HepG2 (cell line): ENCODE measurements at regions not wholly inside any gene's neighbourhood (a gene's known extent, or its start where the extent isn't known, plus 50 kb on each side); places are given as distances from the start of the nearest gene placed in this dataset.

Experiments used
- ATAC-seq: fragments of 200-7000 bp; cut with Tn5 transposase; 3 replicates; pipeline ENCODE4 v1.9.1; 2020; ENCODE audit warnings: mild to moderate bottlenecking, moderate library complexity
- BruUV-seq: library from RNA; stranded (reverse); fragments of 400-500 nt; replicated peaks from 2 replicates; lab custom pipeline; 2021; lab: Mats Ljungman, UMichigan
- CTCF ChIA-PET: fragments of 300-600 bp; formaldehyde crosslinking; extraction: SDS; loops from one replicate; lab custom pipeline; 2021; ENCODE audit warnings: low total read pairs, inconsistent platforms, low intra/inter-chr PET ratio; lab: Yijun Ruan, JAX
- POLR2A ChIA-PET: fragments of 350-600 bp; sonication (Branson Sonifier 250); formaldehyde crosslinking; loops from one replicate; lab custom pipeline; 2020; ENCODE audit warnings: antibody characterized with exemption, inconsistent platforms; lab: Yijun Ruan, JAX
- DNase-seq: peaks from one replicate; pipeline ENCODE4 v3.0.0-alpha.2; 2015; ENCODE audit warnings: low spot score
- FAIRE-seq: peaks from 3 replicates; lab custom pipeline; 2011; peaks lifted over from hg19 to GRCh38; lab: Jason Lieb, UNC
- H2AFZ ChIP-seq: one replicate; pipeline ENCODE4 v1.6.1; 2011; ENCODE audit warnings: low read length, inconsistent platforms
- H3K27ac ChIP-seq: fragments of 300-600 bp; 3 replicates; pipeline ENCODE4 v1.8.0; 2011; ENCODE audit warnings: mixed run types, mild to moderate bottlenecking, mixed read lengths, low read length, inconsistent platforms; ENCODE audit not compliant: insufficient read depth; ENCODE audit errors: extremely low read length
- H3K27me3 ChIP-seq, 2 experiments: fragments of 200-600 bp in 1 of 2; 2 replicates in 1 of 2; 3 replicates in 1 of 2; pipeline versions ENCODE4 v1.6.0 to v1.8.0; 2011; ENCODE audit warnings: low read length in 2 of 2, mild to moderate bottlenecking in 2 of 2, moderate library complexity in 2 of 2, inconsistent platforms in 1 of 2; ENCODE audit not compliant: insufficient read depth in 2 of 2, control insufficient read depth in 1 of 2
- H3K36me3 ChIP-seq, 2 experiments: fragments of 200-600 bp in 1 of 2; replicated peaks in 1 of 2; 2 replicates in 1 of 2; 3 replicates in 1 of 2; pipeline versions ENCODE4 v1.5.1 to v1.8.0; 2011; ENCODE audit warnings: low read length in 2 of 2, inconsistent platforms in 1 of 2; ENCODE audit not compliant: insufficient read depth in 2 of 2, control insufficient read depth in 1 of 2
- H3K4me1 ChIP-seq: 2 replicates; pipeline ENCODE4 v1.5.1; 2012; ENCODE audit warnings: low read length, inconsistent platforms; ENCODE audit not compliant: insufficient read depth
- H3K4me2 ChIP-seq: 2 replicates; pipeline ENCODE4 v1.6.0; 2011; ENCODE audit warnings: low read depth, low read length, inconsistent platforms
- H3K4me3 ChIP-seq, 3 experiments: fragments of 200-600 bp in 1 of 3; sonication (generic), shearing (Covaris generic) in 1 of 3; replicated peaks in 1 of 3; 2 replicates each; pipeline ENCODE4 v1.5.1; 2011 to 2016; ENCODE audit warnings: low read length in 3 of 3, inconsistent platforms in 2 of 3, low read depth in 2 of 3, mild to moderate bottlenecking in 2 of 3, control low read depth in 1 of 3, mixed read lengths in 1 of 3; ENCODE audit not compliant: insufficient read depth in 1 of 3
- H3K79me2 ChIP-seq: one replicate; pipeline ENCODE4 v1.6.1; 2011; ENCODE audit warnings: low read length, inconsistent platforms; ENCODE audit not compliant: insufficient read depth
- H3K9ac ChIP-seq: 2 replicates; pipeline ENCODE4 v1.6.0; 2011; ENCODE audit warnings: mild to moderate bottlenecking, low read depth, low read length, inconsistent platforms; ENCODE audit not compliant: insufficient read depth
- H3K9me3 ChIP-seq: 2 replicates; pipeline ENCODE4 v1.5.1; 2012; ENCODE audit warnings: mild to moderate bottlenecking, low read length
- H4K20me1 ChIP-seq: 2 replicates; pipeline ENCODE4 v1.6.0; 2011; ENCODE audit warnings: inconsistent platforms, mild to moderate bottlenecking, low read length, moderate library complexity; ENCODE audit not compliant: insufficient read depth
- AGO2 ChIP-seq: fragments of 200-400 bp; formaldehyde crosslinking; optimal IDR thresholded peaks from 2 replicates; pipeline ENCODE3; 2017; ENCODE audit warnings: mild to moderate bottlenecking, low read depth, low read length, moderate library complexity
- KDM3A ChIP-seq: IDR thresholded peaks from 2 replicates; pipeline ENCODE4 v1.6.1; 2018; ENCODE audit warnings: low read depth, missing compliant biosample characterization
- STAG1 ChIP-seq: sonication (generic); formaldehyde crosslinking; IDR thresholded peaks from 2 replicates; pipeline ENCODE4 v1.4.0; 2020; ENCODE audit warnings: missing genetic modification reagents
- TEF ChIP-seq: sonication (generic); formaldehyde crosslinking; IDR thresholded peaks from 2 replicates; pipeline ENCODE4 v1.5.0; 2020; ENCODE audit warnings: missing genetic modification reagents
- TFAP4 ChIP-seq: sonication (generic); IDR thresholded peaks from 2 replicates; pipeline ENCODE4 v1.6.1; 2016; ENCODE audit warnings: low read depth, borderline replicate concordance
- ZFP41 ChIP-seq: sonication (generic); formaldehyde crosslinking; IDR thresholded peaks from 2 replicates; pipeline ENCODE4 v1.4.0; 2020; ENCODE audit warnings: mild to moderate bottlenecking, missing genetic modification reagents, borderline replicate concordance
- ZNF251 ChIP-seq: sonication (generic); formaldehyde crosslinking; IDR thresholded peaks from 2 replicates; pipeline ENCODE4 v1.9.0; 2021; ENCODE audit warnings: mild to moderate bottlenecking, missing genetic modification reagents
- ZNF33A ChIP-seq: sonication (generic); formaldehyde crosslinking; IDR thresholded peaks from 2 replicates; pipeline ENCODE4 v1.5.1; 2020; ENCODE audit warnings: missing genetic modification reagents, mild to moderate bottlenecking, moderate library complexity, borderline replicate concordance
- ZNF484 ChIP-seq: sonication (generic); formaldehyde crosslinking; IDR thresholded peaks from 2 replicates; pipeline ENCODE4 v1.5.1; 2020; ENCODE audit warnings: mild to moderate bottlenecking, low read depth, missing genetic modification reagents, borderline replicate concordance
- ZNF720 ChIP-seq: sonication (generic); formaldehyde crosslinking; IDR thresholded peaks from 2 replicates; pipeline ENCODE4 v1.4.0; 2020; ENCODE audit warnings: missing genetic modification reagents
- WGBS: methylation state at CpG from one replicate; pipeline ENCODE4 v1.1.6; 2017; ENCODE audit warnings: low lambda C conversion rate; 5-methylcytosine and 5-hydroxymethylcytosine counted together
- in situ Hi-C: cut with HindIII; loops from 2 replicates; pipeline ENCODE4 v1.10.0; 2017; ENCODE audit warnings: low pct_unique_long_range_greater_than_20kb; ENCODE audit not compliant: extremely low pct_ligation_motif_present
- intact Hi-C: fragments of 100-400 bp; cut with micrococcal nuclease; formaldehyde crosslinking; loops from one replicate; pipeline ENCODE4 v1.10.0; 2022; ENCODE audit not compliant: unreplicated experiment
- TF ChIP-seq, protein P1 (sequence below): sonication (generic); formaldehyde crosslinking; IDR thresholded peaks from 2 replicates; pipeline ENCODE4 v1.5.0; 2020; ENCODE audit warnings: mild to moderate bottlenecking, low read depth, missing genetic modification reagents, borderline replicate concordance
- TF ChIP-seq, protein P2 (sequence below): sonication (generic); formaldehyde crosslinking; IDR thresholded peaks from 2 replicates; pipeline ENCODE4 v1.5.0; 2020; ENCODE audit warnings: mild to moderate bottlenecking, missing genetic modification reagents

- Histone ChIP-seq H3K4me2 (no peak overlapping the region), H3K9ac (no peak overlapping the region), H3K79me2 (no peaks in the 10 kb centered on the region), H3K36me3 (no peaks in the 10 kb centered on the region), H2AFZ (no peak overlapping the region), H3K9me3 (no peaks in the 10 kb centered on the region), H3K4me3 (no peak overlapping the region), H3K27me3 (peaks cover 3 to 17% of the 10 kb centered on the region in 2 experiments; a peak in 3 of 5 replicates), H3K4me1 (no peaks in the 10 kb centered on the region), H4K20me1 (no peaks in the 10 kb centered on the region), H3K27ac (no peak overlapping the region)
- BruUV-seq = no TSS peak
- FAIRE-seq = no peak
- WGBS = 34% methylated on average over 5 of the region's 5 CpGs
- intact Hi-C loops (loop anchor here (10.0 kb wide), 1 partner anchor 261 kb away; no protein-coding TSS in a partner anchor), in situ Hi-C loops (loop anchor here (25.0 kb wide), 1 partner anchor 268 kb away; no protein-coding TSS in a partner anchor)
- TF ChIP-seq ZNF33A (CRISPR knock-in tag) = no peak
- no peak for DNase-seq
- ChIA-PET CTCF (no interaction called here), POLR2A (no interaction called here)
- no peak for ATAC-seq
These were observed 162.2 kb upstream of the CHST15 start for GRCh38 chr10:124255556-124255955.

GRCh38 chr10:124254490-124254889, 161.1 kb upstream of the CHST15 start:
- H3K27me3 ChIP-seq = peaks cover 3 to 23% of the 10 kb centered on the region in 2 experiments; a peak in 3 of 5 replicates
- H3K9ac ChIP-seq = no peak overlapping the region
- no peak for FAIRE-seq
- H2AFZ ChIP-seq = no peak overlapping the region
- ChIA-PET CTCF (no interaction called here), POLR2A (no interaction called here)
- no peak for DNase-seq
- in situ Hi-C loops = loop anchor here (25.0 kb wide), 1 partner anchor 267 kb away; no protein-coding TSS in a partner anchor
- H3K4me2 ChIP-seq = no peak overlapping the region
- no TSS peak for BruUV-seq
- intact Hi-C loops = loop anchor here (10.0 kb wide), 1 partner anchor 260 kb away; no protein-coding TSS in a partner anchor
- H3K4me1 ChIP-seq = no peaks in the 10 kb centered on the region
- ATAC-seq = no peak
- no peaks in the 10 kb centered on the region for H4K20me1 ChIP-seq
- 72% methylated on average over 8 of the region's 8 CpGs for WGBS
- H3K79me2 ChIP-seq = no peaks in the 10 kb centered on the region
- no peak overlapping the region for H3K27ac ChIP-seq
- no peaks in the 10 kb centered on the region for H3K36me3 ChIP-seq
- no peak overlapping the region for H3K4me3 ChIP-seq
- no peak for TF ChIP-seq AGO2
- TF ChIP-seq TFAP4 = no peak
- TF ChIP-seq ZFP41 (CRISPR knock-in tag) = no peak
- TF ChIP-seq ZNF484 (CRISPR knock-in tag) = no peak
- TF ChIP-seq STAG1 (CRISPR knock-in tag) = no peak
- no peak for TF ChIP-seq ZNF720 (CRISPR knock-in tag)
- TF ChIP-seq, protein P1, sequence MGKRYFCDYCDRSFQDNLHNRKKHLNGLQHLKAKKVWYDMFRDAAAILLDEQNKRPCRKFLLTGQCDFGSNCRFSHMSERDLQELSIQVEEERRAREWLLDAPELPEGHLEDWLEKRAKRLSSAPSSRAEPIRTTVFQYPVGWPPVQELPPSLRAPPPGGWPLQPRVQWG = no peak
- no peak for TF ChIP-seq KDM3A (CRISPR knock-in tag)
- no peak for TF ChIP-seq TEF (CRISPR knock-in tag)
- TF ChIP-seq ZNF251 = no peak
- TF ChIP-seq, protein P2, sequence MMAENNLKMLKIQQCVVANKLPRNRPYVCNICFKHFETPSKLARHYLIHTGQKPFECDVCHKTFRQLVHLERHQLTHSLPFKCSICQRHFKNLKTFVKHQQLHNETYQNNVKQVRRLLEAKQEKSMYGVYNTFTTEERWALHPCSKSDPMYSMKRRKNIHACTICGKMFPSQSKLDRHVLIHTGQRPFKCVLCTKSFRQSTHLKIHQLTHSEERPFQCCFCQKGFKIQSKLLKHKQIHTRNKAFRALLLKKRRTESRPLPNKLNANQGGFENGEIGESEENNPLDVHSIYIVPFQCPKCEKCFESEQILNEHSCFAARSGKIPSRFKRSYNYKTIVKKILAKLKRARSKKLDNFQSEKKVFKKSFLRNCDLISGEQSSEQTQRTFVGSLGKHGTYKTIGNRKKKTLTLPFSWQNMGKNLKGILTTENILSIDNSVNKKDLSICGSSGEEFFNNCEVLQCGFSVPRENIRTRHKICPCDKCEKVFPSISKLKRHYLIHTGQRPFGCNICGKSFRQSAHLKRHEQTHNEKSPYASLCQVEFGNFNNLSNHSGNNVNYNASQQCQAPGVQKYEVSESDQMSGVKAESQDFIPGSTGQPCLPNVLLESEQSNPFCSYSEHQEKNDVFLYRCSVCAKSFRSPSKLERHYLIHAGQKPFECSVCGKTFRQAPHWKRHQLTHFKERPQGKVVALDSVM = no peak
- no peaks in the 10 kb centered on the region for H3K9me3 ChIP-seq
